H9 (cell line): ENCODE measurements at regions not wholly inside any gene's neighbourhood (a gene's known extent, or its start where the extent isn't known, plus 50 kb on each side); places are given as distances from the start of the nearest gene placed in this dataset.

ENCODE experiments used
- DNase-seq: peaks from one replicate; pipeline ENCODE4 v3.0.0-alpha.2; 2017
- H2AFZ ChIP-seq: one replicate; pipeline ENCODE4 v1.6.1; 2013; ENCODE audit warnings: mild to moderate bottlenecking, low read length, control low read depth, moderate library complexity
- H2AK5ac ChIP-seq: 2 replicates; pipeline ENCODE4 v1.6.1; 2013; ENCODE audit warnings: low read length, control low read depth, mixed read lengths; ENCODE audit not compliant: insufficient read length
- H2BK120ac ChIP-seq: one replicate; pipeline ENCODE4 v1.6.1; 2013; ENCODE audit warnings: low read depth, mild to moderate bottlenecking, low read length, control low read depth, inconsistent platforms; ENCODE audit not compliant: poor library complexity, severe bottlenecking
- H2BK12ac ChIP-seq: 2 replicates; pipeline ENCODE4 v1.6.1; 2013; ENCODE audit warnings: low read length, control low read depth, mixed read lengths, low read depth; ENCODE audit not compliant: insufficient read length
- H2BK15ac ChIP-seq: 2 replicates; pipeline ENCODE4 v1.6.1; 2013; ENCODE audit warnings: low read depth, low read length, control low read depth
- H2BK20ac ChIP-seq: one replicate; pipeline ENCODE4 v1.6.1; 2013; ENCODE audit warnings: low read depth, mild to moderate bottlenecking, low read length, control low read depth, inconsistent platforms; ENCODE audit not compliant: poor library complexity, severe bottlenecking
- H2BK5ac ChIP-seq: 2 replicates; pipeline ENCODE4 v1.6.1; 2013; ENCODE audit warnings: low read length, control low read depth, mixed read lengths; ENCODE audit not compliant: insufficient read length
- H3K14ac ChIP-seq: 2 replicates; pipeline ENCODE4 v1.6.1; 2013; ENCODE audit warnings: low read length, control low read depth; ENCODE audit not compliant: insufficient read depth
- H3K18ac ChIP-seq: 2 replicates; pipeline ENCODE4 v1.6.1; 2013; ENCODE audit warnings: low read depth, mild to moderate bottlenecking, mixed read lengths, low read length, control low read depth; ENCODE audit not compliant: insufficient read length
- H3K23ac ChIP-seq: 2 replicates; pipeline ENCODE4 v1.6.1; 2013; ENCODE audit warnings: low read length, control low read depth, mixed read lengths, low read depth; ENCODE audit not compliant: insufficient read length
- H3K23me2 ChIP-seq: 2 replicates; pipeline ENCODE4 v1.6.1; 2013; ENCODE audit warnings: low read depth, mild to moderate bottlenecking, mixed read lengths, low read length, control low read depth; ENCODE audit not compliant: insufficient read length, poor library complexity, severe bottlenecking
- H3K27ac ChIP-seq: 2 replicates; pipeline ENCODE4 v1.5.1; 2013; ENCODE audit warnings: low read length, control low read depth, mixed read lengths, low read depth; ENCODE audit not compliant: insufficient read length
- H3K27me3 ChIP-seq: 2 replicates; pipeline ENCODE4 v1.6.1; 2013; ENCODE audit warnings: low read length, control low read depth, inconsistent platforms; ENCODE audit not compliant: insufficient read depth
- H3K4ac ChIP-seq: 2 replicates; pipeline ENCODE4 v1.6.1; 2013; ENCODE audit warnings: low read depth, mild to moderate bottlenecking, control low read depth, inconsistent platforms, low read length, moderate library complexity
- H3K4me1 ChIP-seq: 2 replicates; pipeline ENCODE4 v1.6.1; 2013; ENCODE audit warnings: low read length, control low read depth, inconsistent platforms; ENCODE audit not compliant: insufficient read depth
- H3K4me2 ChIP-seq: 2 replicates; pipeline ENCODE4 v1.6.1; 2013; ENCODE audit warnings: low read length, control low read depth, mixed read lengths; ENCODE audit not compliant: insufficient read length, insufficient read depth
- H3K56ac ChIP-seq: 2 replicates; pipeline ENCODE4 v1.6.1; 2013; ENCODE audit warnings: low read depth, mild to moderate bottlenecking, mixed read lengths, low read length, control low read depth; ENCODE audit not compliant: insufficient read length
- H3K79me1 ChIP-seq: 2 replicates; pipeline ENCODE4 v1.6.1; 2013; ENCODE audit warnings: low read depth, mild to moderate bottlenecking, moderate library complexity, low read length, control low read depth, inconsistent platforms; ENCODE audit not compliant: insufficient read depth, poor library complexity, severe bottlenecking
- H3K79me2 ChIP-seq: 2 replicates; pipeline ENCODE4 v1.6.1; 2013; ENCODE audit warnings: low read length, control low read depth, inconsistent platforms; ENCODE audit not compliant: insufficient read depth
- H3K9ac ChIP-seq: 2 replicates; pipeline ENCODE4 v1.6.1; 2013; ENCODE audit warnings: low read length, control low read depth, mixed read lengths; ENCODE audit not compliant: insufficient read length; ENCODE audit errors: extremely low read depth
- H3K9me3 ChIP-seq: one replicate; pipeline ENCODE4 v1.6.1; 2013; ENCODE audit warnings: low read depth, low read length, inconsistent platforms; ENCODE audit not compliant: control insufficient read depth
- H3T11ph ChIP-seq: one replicate; pipeline ENCODE4 v1.6.1; 2013; ENCODE audit warnings: mild to moderate bottlenecking, low read length, control low read depth, inconsistent platforms
- H4K20me1 ChIP-seq: one replicate; pipeline ENCODE4 v1.6.1; 2013; ENCODE audit not compliant: control insufficient read depth, insufficient read length, insufficient read depth
- H4K5ac ChIP-seq: 2 replicates; pipeline ENCODE4 v1.6.1; 2013; ENCODE audit warnings: low read depth, mild to moderate bottlenecking, mixed read lengths, low read length, control low read depth; ENCODE audit not compliant: insufficient read length
- H4K8ac ChIP-seq: replicated peaks from 2 replicates; pipeline ENCODE4 v1.6.1; 2013; ENCODE audit warnings: low read length, control low read depth, mixed read lengths, low read depth; ENCODE audit not compliant: insufficient read length
- H4K91ac ChIP-seq: 2 replicates; pipeline ENCODE4 v1.6.1; 2013; ENCODE audit warnings: low read depth, mild to moderate bottlenecking, moderate library complexity, mixed read lengths, low read length, control low read depth; ENCODE audit not compliant: insufficient read length
- H3K27ac Mint-ChIP-seq, 3 experiments: 2 replicates in 2 of 3; 3 replicates in 1 of 3; pipeline ENCODE4 v1.8.0; 2020 to 2021; ENCODE audit warnings: mixed read lengths in 3 of 3, mild to moderate bottlenecking in 1 of 3, moderate library complexity in 1 of 3
- H3K27me3 Mint-ChIP-seq: 2 replicates; pipeline ENCODE4 v1.8.0; 2021; ENCODE audit warnings: low read depth, mild to moderate bottlenecking, moderate library complexity, mixed read lengths
- H3K36me3 Mint-ChIP-seq, 3 experiments: 2 replicates in 2 of 3; 3 replicates in 1 of 3; pipeline ENCODE4 v1.8.0; 2020 to 2021; ENCODE audit warnings: low read depth in 3 of 3, mixed read lengths in 3 of 3; ENCODE audit not compliant: insufficient read depth in 1 of 3
- H3K4me1 Mint-ChIP-seq, 2 experiments: 2 replicates each; pipeline ENCODE4 v1.8.0; 2020; ENCODE audit warnings: mixed read lengths in 2 of 2
- H3K4me3 Mint-ChIP-seq, 2 experiments: 2 replicates in 1 of 2; 3 replicates in 1 of 2; pipeline ENCODE4 v1.8.0; 2020 to 2021; ENCODE audit warnings: mild to moderate bottlenecking in 2 of 2, mixed read lengths in 2 of 2, moderate library complexity in 1 of 2
- H3K9me3 Mint-ChIP-seq, 2 experiments: 2 replicates in 1 of 2; 3 replicates in 1 of 2; pipeline ENCODE4 v1.8.0; 2020; ENCODE audit warnings: mild to moderate bottlenecking in 2 of 2, mixed read lengths in 2 of 2, moderate library complexity in 1 of 2
- WGBS: extraction: QIAGEN DNeasy Blood & Tissue Kit; methylation state at CpG from one replicate; pipeline ENCODE4 v1.1.7; 2013; ENCODE audit warnings: missing lambda C conversion rate, low lambda C conversion rate, mixed read lengths; ENCODE audit not compliant: insufficient read length; ENCODE audit errors: extremely low coverage; 5-methylcytosine and 5-hydroxymethylcytosine counted together
- TF ChIP-seq, protein P1 (sequence below): fragments of 200-600 bp; sonication (generic); conservative IDR thresholded peaks from 3 replicates; pipeline ENCODE4 v1.8.0; 2021; ENCODE audit warnings: antibody characterized with exemption, mild to moderate bottlenecking

DNA sequence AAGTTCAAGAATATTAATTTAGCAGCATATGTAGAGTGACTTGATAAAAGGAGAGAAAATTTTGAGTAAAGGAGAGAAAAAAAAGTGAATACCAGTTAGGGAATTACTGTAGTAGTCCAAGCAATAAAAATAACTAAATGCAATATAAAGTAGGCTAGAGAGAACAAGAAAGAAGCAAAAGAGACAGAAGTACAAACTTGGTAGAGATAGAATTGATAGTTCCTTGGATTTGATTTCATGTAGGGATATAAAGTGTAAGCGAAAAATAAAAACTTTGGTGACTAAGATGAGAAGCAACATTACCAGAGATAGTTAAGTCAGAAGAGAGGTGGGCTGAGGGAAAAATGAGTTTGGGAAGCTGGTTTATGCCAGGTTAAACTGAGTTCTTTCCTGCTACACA lies 252.4 kb downstream of the SEC23A start:
- no peak overlapping the region for H3K9ac ChIP-seq
- no peaks in the 10 kb centered on the region; the same call in 1 of the 2 replicates for H3K4me1 ChIP-seq
- H3K27me3 ChIP-seq = no peaks in the 10 kb centered on the region
- H3K4me2 ChIP-seq = no peak overlapping the region
- no peaks in the 10 kb centered on the region for H3K23me2 ChIP-seq
- no peak for DNase-seq
- no peak overlapping the region for H3K27ac ChIP-seq
- H3K23ac ChIP-seq = no peak overlapping the region
- no peaks in the 10 kb centered on the region for H3K79me1 ChIP-seq
- H3K4me1 Mint-ChIP-seq = no peaks in the 10 kb centered on the region
- H3K9me3 Mint-ChIP-seq = no peaks in the 10 kb centered on the region
- H3K4ac ChIP-seq = no peak overlapping the region
- H3K4me3 Mint-ChIP-seq = no peak overlapping the region
- no CpG with 5 or more reads among the region's 1 CpG for WGBS
- H3K27ac Mint-ChIP-seq = no peak overlapping the region
- H3K14ac ChIP-seq = no peak overlapping the region
- no peak overlapping the region for H3T11ph ChIP-seq
- no peak overlapping the region for H4K8ac ChIP-seq
- H4K20me1 ChIP-seq = no peaks in the 10 kb centered on the region
- H3K36me3 Mint-ChIP-seq = no peaks in the 10 kb centered on the region
- H3K27me3 Mint-ChIP-seq = no peaks in the 10 kb centered on the region
- H4K91ac ChIP-seq = no peak overlapping the region
- no peaks in the 10 kb centered on the region for H3K9me3 ChIP-seq
- H3K18ac ChIP-seq = no peak overlapping the region
- H2AFZ ChIP-seq = no peak overlapping the region
- no peak overlapping the region for H2BK120ac ChIP-seq
- no peaks in the 10 kb centered on the region for H3K79me2 ChIP-seq
- no peak overlapping the region for H2BK20ac ChIP-seq
- no peak overlapping the region for H2BK5ac ChIP-seq
- TF ChIP-seq, protein P1, sequence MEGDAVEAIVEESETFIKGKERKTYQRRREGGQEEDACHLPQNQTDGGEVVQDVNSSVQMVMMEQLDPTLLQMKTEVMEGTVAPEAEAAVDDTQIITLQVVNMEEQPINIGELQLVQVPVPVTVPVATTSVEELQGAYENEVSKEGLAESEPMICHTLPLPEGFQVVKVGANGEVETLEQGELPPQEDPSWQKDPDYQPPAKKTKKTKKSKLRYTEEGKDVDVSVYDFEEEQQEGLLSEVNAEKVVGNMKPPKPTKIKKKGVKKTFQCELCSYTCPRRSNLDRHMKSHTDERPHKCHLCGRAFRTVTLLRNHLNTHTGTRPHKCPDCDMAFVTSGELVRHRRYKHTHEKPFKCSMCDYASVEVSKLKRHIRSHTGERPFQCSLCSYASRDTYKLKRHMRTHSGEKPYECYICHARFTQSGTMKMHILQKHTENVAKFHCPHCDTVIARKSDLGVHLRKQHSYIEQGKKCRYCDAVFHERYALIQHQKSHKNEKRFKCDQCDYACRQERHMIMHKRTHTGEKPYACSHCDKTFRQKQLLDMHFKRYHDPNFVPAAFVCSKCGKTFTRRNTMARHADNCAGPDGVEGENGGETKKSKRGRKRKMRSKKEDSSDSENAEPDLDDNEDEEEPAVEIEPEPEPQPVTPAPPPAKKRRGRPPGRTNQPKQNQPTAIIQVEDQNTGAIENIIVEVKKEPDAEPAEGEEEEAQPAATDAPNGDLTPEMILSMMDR = no peak
- H2BK15ac ChIP-seq = no peak overlapping the region
- H2AK5ac ChIP-seq = no peak overlapping the region
- H4K5ac ChIP-seq = no peak overlapping the region
- H3K56ac ChIP-seq = no peak overlapping the region
- no peak overlapping the region for H2BK12ac ChIP-seq
